Stimulated activated CD4-positive, alpha-beta T cell treated with anti-CD3 and anti-CD28 coated beads, Interleukin-2, amount 100 ng/mL, for 24 hours (primary cell): ENCODE measurements at regions not wholly inside any gene's neighbourhood (a gene's known extent, or its start where the extent isn't known, plus 50 kb on each side); places are given as distances from the start of the nearest gene placed in this dataset.

Experiments used
- DNase-seq, 2 donors: peaks; one replicate each; pipeline ENCODE4 v3.0.0-alpha.2; 2020

DNA sequence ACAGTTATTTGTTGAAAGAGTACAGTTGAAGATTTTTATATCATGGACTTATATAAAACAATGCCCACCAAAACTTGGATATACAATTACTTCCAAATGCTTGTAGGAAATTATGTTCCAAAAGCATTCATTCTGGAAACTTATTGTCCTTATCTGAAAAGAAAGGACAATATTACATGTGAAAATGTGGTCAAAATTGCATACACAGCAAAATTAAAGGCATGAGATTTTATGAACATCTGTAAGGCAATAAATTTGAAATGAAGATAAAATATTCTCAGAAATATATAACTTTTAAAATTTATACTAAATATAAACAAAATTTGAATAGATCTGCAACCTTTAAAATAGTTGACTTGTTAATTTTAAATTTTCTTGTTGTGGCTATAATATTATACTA is 1173.8 kb downstream of the NLGN4X start:
- no peak for DNase-seq

DNA sequence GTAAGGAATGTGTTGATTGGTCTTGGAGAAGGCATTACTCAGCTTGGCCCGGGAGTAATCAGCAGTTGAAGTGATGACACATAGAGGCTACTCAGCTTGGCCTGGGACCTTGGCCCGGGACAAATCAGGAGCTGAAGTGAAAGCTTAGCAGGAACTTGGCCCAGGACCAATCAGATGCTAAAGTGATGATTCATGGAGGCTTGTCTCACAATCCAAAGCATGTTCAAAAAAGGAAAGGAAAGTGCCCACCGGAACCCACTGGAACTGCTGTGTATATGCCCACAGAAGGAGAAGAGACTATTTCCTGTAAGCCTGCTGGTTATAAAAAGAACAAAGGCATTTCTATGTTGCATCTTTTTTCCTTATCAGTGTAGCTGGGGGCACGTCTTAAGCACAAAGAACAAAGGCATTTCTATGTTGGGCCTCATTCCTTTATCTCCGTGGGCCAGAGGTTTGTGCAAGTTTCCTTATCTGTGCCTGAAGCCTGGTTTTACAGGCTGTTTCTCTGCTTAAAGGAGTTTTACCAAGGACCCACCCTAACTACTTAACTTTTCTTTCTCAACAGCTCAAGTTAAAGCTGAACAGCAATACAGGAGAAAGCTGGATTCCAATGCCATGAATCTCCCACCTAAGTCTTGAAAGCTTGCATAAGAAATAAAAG is 1176.7 kb downstream of the NLGN4X start:
- DNase-seq, result no peak

DNA sequence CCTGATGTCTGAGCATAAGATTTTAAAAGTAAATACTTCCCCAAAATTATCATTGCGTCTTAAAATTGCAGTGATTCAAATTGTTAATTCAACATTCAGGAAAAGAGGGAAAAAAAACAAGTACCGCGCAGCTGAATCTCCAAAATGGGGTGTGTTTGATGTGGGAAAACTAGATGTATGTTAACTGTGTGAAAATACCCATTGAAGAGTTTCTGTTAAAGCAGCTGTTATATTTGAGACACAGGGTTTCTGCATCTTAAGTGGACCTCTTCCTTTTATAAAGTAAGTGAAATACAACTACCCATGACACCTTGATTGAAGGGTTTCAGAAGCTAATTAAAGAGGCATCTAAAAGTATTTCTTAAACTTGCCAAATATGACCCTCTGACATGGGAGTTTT is 1186.1 kb downstream of the NLGN4X start:
- no peak for DNase-seq

DNA sequence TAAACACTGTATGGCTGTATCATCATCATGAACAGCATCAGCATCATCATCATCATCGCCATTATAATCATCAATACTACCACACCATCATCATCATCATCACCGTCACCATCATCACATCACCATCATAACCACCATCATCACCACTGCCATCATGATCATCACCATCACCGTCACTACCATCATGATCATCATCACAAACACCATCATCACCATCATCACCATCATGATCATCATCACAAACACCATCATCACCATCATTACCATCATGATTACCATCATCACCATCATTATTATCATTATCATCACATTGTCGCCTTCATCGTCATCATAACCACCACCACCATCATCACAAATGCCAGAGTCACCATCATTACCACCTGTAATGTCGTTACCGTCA is 1196.9 kb downstream of the NLGN4X start:
- no peak for DNase-seq

DNA sequence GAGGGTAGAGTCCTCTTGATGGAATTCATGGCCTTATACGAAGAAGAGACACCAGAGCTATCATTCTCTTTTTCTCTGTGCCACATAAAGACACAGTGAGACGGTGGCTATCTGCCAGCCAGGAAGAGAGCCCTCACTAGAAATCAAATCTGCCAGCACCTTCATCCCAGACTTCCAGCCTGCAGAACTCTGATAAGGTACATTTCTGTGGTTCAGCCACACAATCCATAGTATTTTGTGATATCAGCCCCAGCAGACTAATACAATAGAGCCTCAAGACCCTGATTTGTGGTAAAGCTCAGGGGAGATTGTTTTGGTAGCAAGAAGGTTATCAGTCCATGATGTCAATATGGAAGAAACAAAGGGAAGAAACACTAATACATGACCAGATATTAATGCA is 1213.2 kb downstream of the NLGN4X start:
- no peak for DNase-seq

DNA sequence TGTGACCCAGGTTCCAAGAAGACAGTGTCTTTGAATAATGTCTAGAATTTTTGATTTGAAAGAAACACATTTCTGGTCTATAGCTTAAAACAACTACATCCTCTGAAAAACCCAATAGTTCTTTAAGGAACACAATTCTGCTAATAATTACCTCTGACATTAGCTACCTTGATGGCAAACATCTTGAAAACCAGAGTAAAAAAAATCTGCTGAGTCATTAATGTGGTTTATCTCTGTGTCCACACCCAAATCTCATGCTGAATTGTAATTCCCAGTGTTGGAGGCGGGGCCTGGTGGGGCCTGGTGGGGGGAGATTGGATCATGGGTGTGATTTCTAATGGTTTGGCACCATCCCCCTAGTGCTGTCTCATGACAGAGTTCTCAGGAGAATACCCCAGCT is 1233.8 kb downstream of the NLGN4X start:
- no peak for DNase-seq

DNA sequence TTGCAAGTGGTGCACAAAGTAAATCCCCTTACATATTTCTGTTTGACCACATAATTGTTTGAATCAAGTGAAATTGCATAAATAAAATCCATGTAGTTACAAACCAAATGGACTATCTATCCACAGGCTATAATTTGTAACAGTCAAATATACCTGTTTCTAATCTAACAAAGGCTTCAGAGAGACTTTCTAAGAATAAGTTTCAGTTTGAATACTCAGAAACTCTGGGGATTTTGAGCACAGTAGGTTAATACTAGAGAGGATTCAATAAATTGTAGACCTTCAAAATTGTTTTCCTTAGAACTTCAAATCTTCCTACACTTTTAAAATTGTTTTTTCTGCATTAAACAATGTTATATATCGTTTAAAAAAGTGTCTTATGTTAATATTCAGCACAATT is 1250.1 kb downstream of the NLGN4X start:
- no peak for DNase-seq

DNA sequence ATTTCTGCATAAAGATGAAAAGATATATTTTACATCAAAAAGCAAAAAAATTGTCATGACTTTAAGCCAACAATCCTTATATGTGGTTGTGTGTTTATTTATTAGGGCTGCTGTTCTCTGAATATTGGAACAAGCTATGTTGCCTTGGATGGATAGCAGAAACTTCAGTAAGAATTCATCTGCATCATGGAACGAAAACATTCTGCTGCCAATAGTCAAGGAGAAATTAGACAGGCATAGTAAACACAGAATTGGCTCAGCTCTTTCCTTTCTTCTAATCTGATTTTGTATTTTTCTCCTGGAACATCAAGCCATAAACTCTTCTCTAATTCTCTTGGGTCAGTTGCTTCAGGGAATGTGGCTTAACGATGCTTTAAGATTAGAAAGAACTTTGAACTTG is 1257.0 kb downstream of the NLGN4X start:
- no peak for DNase-seq

DNA sequence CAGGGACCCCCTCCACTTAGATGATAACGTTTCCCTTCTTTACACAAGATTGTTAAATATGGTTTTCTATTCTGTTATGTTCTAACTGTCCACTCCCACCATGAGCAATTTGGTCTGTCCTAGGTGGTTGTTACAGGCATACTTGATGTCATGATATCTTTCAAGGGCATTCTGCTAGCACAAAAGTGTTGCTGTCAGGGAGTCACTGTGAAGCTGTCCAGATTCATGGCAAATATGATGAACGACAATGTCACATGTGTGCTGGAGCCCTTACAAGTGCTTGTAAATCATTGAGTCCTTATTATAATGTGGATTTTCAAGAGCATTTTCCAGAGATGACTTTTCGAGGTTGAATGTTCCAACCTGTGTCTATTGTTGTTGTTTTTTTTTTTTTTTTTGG is 1250.7 kb upstream of the PRKX start:
- DNase-seq, result no peak

DNA sequence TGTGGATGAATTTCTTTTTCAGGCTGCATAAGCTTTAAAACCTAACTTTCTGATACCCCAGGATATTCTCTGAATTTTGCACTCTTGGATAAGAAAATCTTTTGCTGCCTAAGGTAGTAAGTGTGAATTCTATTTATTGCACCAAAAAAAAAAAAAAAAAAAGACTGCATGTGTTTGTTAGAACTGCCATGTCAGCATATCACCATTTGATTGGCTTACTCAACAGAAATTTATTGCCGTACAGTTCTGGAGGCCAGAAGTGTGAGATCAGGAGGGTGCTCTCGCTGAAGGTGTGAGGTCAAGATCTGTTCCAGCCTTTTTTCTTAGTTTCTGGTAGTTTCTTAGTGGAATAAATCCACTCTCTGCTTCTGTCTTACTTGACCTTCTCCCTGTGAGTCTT is 1250.0 kb upstream of the PRKX start:
- DNase-seq, result no peak

DNA sequence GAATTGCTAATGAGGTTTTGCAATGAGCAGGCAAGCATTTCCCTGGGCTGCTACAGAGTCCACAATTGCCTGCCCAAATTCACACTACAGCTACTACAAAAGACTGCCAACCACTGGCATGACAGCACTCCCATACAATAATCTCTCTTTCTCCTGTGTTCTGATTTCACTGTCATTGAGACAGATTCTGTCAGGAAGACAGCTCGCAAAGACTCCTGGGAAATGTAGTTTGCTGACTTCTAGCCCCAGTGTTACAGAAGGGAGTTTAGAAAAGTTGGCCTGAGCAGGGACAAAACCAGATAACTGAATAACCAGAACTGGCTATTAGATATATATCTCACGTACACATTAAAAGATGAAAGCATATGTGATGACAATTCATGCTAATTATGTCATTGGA is 1231.3 kb upstream of the PRKX start:
- DNase-seq, result no peak

DNA sequence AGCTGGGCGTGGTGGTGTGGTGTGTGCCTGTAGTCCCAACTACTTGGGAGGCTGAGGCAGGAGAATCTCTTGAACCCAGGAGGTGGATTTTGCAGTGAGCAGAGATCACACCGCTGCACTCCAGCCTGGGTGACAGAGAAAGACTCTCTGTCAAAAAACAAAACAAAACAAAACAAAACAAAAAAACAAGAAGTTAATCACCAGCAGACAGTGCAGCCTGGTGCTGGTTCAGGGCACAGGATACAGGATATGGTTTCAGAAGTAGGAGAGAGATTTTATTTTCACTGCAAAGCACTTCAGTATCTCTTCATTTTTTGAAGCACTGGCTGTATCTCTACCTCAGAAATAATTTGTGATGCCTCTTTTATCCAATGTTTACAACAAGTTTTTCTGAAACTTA is 1222.9 kb upstream of the PRKX start:
- no peak for DNase-seq

DNA sequence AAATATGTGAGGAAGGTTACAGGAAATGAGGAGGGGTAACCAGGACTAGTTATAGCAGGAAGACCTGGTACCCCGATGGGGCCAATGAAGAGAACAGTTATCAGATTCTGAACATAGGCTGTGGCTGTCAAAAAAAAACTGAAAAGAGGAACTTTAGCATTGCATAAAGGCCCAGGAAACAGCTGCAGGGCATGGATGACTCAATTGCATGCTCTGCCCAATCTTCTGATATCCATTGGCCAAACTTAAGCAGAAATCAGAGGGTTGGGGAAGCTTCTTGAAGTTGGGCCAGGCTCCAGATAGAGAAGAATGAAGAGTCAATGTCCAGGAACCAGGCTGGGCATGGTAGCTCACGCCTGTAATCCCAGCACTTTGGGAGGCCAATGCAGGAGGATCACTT is 1222.4 kb upstream of the PRKX start:
- DNase-seq, result no peak

DNA sequence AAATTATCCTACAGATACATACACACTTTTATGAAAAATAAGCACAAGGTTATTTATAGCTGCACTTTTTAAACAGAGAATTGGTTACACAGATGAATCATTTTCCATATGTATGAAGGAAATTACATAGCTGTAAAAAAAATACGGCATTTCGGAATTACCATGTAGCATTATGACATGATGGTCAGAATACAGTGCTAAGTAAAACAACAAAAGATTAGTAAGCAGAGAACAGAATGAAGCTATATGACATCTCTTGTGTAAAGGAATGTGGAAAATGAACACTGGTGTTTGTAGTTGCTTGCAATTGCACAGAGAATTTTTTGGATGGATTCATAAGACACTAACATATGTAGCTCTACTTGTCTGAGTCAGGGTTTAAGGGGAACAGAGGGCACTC is 1222.0 kb upstream of the PRKX start:
- DNase-seq, result no peak

DNA sequence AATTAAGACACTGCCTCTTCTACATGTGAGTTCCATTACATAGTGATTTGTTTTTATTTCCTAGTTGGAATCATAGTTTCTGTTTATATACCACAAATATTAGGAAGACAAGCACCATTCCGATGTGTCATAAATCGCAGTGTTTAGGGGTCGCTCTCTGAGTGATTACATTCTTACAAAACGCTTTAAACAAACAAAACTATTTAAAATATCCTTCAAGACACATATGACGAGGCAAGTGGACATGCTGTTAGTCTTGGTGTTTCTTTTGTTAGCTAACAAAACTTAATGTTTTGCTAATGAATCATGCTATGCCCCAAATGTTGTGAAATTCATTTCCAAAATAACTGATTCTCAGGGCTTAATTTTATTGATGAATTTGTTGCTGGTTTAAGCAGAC is 1219.3 kb upstream of the PRKX start:
- no peak for DNase-seq

DNA sequence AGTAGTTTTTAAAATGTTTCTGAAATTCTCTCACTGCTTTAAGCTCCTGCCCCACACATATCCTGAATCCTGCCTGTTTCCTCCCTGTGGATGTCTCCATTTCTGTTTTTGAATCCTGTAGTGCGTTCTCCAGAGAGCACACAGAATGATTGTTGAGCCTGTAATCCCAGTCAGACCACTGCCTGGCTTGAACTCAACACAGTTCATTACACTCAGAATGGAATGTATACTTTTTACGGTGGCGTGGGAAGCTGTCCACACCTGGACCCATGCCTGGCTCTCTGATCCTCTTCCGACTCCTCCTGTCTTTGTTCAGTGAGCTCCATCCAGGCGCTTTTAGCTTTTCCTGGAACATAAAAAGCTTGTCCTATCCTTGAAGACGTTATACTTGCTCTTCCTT is 1217.0 kb upstream of the PRKX start:
- no peak for DNase-seq

DNA sequence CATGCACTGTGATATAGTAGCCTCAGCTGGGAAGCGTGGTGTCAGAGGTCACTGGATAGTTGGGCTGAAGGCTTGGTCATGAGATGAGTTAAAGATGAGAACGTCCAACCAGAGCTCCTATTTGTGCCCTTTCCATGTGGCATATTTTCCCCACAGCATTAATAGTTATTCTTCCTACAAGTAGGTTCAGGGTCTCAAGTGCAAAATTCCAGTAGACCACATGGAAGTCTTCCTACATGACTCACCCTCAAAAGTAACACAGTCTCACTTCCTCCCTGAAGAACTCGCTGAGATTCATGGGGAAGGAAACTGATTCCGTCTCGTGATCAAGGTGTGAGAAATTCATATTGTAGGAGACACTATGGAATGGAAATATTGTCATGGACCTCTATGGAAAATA is 1212.5 kb upstream of the PRKX start:
- no peak for DNase-seq

DNA sequence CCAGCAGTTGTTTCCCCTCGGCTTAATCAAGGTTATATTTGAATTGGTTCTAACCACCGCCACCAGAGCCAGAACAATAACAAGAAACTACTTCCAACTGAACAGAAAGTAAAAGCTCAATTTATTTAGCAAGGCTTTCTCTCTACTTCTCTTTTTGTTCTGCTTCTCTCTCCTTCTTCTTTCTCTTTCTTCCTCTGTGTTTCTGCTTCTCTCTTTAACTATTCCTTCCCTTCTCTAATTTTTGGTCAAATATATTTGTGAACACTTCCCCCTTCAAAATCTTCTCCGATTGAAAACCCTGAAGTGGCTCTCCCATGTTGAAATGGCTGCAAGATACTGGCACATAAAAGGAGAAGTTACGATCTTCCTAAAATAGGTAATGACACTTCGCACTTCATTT is 1195.9 kb upstream of the PRKX start:
- DNase-seq, result no peak

DNA sequence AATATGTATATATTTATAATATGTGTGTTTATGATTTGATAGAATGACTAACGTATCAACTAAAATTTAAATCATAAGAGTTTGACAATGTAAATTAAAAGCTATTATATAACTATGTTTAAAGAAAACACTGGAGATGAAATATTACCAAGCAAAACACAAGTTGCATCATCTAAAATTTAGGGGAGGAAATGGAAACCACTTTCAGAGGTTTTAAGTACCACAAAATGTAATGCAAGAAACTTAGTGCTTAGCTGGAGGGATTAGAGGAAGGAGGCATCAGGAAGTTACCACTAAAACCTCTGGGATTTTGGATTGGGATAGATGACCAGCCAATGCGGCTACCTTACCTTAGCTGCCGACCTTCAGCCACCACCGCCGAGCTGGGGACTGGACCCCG is 1192.1 kb upstream of the PRKX start:
- DNase-seq, result no peak

DNA sequence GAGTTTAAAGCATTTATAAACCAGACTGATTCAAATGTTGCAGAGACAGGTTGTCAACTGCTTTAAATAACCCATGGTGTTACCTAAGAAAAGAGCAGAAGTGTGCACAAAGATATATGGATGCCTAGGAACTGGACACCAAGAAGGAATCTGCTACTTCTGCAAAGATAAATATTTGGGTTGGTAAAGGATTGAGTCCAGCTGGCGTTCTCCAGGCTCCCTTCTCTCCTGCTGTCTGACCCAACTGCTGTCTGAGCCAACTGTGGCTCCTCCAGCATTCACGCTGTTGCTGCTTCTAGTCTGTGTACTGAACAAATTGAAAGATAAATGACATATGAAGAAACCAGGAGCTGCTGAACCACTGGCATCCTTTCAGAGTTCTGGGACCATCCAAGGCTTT is 1167.8 kb upstream of the PRKX start:
- no peak for DNase-seq

DNA sequence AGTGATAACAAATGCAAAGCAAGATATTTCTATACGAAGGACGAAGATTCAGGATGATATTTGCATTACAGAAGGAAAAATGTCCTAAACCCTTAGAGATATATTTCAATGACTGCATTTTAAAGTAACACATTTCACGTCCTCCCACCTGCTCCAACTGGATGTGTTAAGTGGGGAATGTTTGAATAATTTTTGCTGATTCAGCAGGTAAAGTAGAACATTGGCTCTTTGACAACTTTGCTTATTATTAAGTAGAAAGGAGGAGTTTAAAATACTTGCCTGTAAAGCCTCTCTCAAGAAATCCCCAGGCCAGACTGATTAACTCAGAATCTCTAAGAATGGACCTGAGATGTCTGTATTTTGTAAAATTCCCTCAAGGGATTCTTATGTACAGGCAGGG is 1165.2 kb upstream of the PRKX start:
- no peak for DNase-seq

DNA sequence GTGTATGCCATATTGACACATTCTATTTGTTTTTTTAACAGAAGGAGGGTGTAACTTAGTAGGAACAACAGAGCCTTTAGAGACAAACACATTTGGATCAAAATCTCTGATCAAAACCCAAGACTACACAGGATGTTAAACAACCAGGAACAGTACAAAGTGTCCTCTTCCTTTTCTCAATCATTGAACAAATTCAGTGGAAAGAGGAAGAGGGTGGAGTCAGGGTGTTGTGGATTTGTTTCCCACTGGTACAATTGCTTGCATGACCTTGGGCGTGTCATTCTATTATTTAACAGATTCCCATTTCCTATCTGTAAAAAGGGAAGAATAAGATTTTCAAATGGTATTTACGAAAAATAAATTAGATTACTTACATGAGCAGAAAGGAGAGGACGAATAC is 1162.8 kb upstream of the PRKX start:
- no peak for DNase-seq

DNA sequence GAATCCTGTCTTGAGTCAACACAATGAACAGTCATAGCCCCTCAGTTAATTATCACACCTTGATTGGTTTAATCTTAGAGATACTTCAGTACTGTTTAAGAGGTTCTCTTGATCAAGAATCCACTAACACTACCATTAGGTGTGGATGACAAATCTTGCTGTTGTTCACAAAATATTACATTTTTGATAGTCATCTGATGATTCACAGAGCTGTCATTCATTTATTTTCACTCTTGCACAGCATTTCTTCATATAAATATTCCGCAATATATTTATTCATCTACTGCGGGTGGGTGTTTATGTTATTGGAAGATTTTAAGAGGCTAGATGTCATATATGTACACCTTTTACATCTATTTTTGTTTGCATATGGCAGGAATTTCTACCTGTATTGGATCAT is 1138.1 kb upstream of the PRKX start:
- no peak for DNase-seq

DNA sequence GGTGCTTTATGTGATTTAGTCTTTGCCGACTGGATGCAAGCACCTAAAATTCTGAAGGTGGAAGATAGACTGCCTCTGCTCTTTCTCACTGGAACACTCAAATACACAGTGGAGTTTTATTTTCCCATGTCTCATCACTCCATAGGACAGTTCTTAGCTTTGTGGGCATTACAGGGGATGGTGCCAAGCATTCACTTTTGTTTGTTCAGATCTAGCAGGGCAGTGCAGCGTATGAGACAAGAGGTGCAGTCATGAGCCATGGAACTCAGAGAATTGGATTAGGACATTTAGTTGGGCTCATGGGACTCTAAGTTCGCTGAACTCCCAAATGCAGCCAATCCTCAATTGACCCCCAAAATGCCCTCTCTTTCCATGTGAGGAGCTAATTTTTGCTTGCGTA is 1136.9 kb upstream of the PRKX start:
- DNase-seq, result no peak

DNA sequence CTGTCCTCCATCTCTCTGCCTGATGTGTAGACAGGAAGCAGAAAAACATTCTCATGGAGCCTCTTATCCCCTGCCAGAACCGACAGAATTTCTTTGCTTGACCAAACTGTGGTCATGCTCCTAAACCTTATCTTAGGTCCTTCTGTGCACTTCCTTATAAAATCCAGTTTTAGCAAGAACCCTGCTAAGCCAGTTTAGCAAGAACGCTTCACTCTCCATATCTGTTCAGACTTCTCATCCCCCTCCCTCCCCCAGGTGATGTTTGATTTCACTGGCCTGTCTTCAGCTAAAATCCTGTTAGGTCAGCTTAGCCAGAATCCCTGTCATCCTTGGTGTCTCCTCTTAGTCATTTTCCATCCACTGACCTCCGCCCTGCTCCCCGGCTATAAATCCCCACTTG is 1130.9 kb upstream of the PRKX start:
- DNase-seq, result no peak

DNA sequence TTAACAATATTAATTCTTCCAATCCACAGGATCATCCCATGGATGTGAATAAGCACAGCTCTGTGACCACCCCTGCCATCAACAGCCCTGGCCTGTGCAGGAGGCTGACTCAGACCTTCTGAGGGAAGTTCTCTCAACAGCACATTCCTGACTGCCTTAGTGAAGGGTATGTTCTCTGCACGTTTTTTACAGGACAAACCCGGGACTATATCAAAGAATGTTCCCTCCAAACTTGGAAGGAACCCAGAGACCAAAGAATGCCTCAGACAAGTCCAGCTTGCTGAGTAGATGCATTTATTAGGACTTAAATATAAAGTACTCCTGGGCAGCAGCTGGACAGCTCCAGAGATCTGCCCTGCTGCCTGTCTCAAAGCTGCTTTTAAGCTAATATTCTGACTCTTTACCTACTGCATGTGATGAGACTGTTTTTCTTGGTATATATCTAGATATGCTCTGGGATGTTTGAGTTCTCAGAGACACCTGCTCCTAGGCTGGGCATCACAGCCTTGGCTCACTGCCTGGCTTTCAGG is 1127.8 kb upstream of the PRKX start:
- no peak for DNase-seq
